HepG2 (cell line): ENCODE measurements at regions not wholly inside any gene's neighbourhood (a gene's known extent, or its start where the extent isn't known, plus 50 kb on each side); places are given as distances from the start of the nearest gene placed in this dataset.

Experiments
- ATAC-seq: fragments of 200-7000 bp; cut with Tn5 transposase; 3 replicates; pipeline ENCODE4 v1.9.1; 2020; ENCODE audit warnings: mild to moderate bottlenecking, moderate library complexity
- BruUV-seq: library from RNA; stranded (reverse); fragments of 400-500 nt; replicated peaks from 2 replicates; lab custom pipeline; 2021; lab: Mats Ljungman, UMichigan
- CTCF ChIA-PET: fragments of 300-600 bp; formaldehyde crosslinking; extraction: SDS; loops from one replicate; lab custom pipeline; 2021; ENCODE audit warnings: low total read pairs, inconsistent platforms, low intra/inter-chr PET ratio; lab: Yijun Ruan, JAX
- POLR2A ChIA-PET: fragments of 350-600 bp; sonication (Branson Sonifier 250); formaldehyde crosslinking; loops from one replicate; lab custom pipeline; 2020; ENCODE audit warnings: antibody characterized with exemption, inconsistent platforms; lab: Yijun Ruan, JAX
- DNase-seq: peaks from one replicate; pipeline ENCODE4 v3.0.0-alpha.2; 2015; ENCODE audit warnings: low spot score
- FAIRE-seq: peaks from 3 replicates; lab custom pipeline; 2011; peaks lifted over from hg19 to GRCh38; lab: Jason Lieb, UNC
- H2AFZ ChIP-seq: one replicate; pipeline ENCODE4 v1.6.1; 2011; ENCODE audit warnings: low read length, inconsistent platforms
- H3K27ac ChIP-seq: fragments of 300-600 bp; 3 replicates; pipeline ENCODE4 v1.8.0; 2011; ENCODE audit warnings: mixed run types, mild to moderate bottlenecking, mixed read lengths, low read length, inconsistent platforms; ENCODE audit not compliant: insufficient read depth; ENCODE audit errors: extremely low read length
- H3K27me3 ChIP-seq, 2 experiments: fragments of 200-600 bp in 1 of 2; 2 replicates in 1 of 2; 3 replicates in 1 of 2; pipeline versions ENCODE4 v1.6.0 to v1.8.0; 2011; ENCODE audit warnings: low read length in 2 of 2, mild to moderate bottlenecking in 2 of 2, moderate library complexity in 2 of 2, inconsistent platforms in 1 of 2; ENCODE audit not compliant: insufficient read depth in 2 of 2, control insufficient read depth in 1 of 2
- H3K36me3 ChIP-seq, 2 experiments: fragments of 200-600 bp in 1 of 2; replicated peaks in 1 of 2; 2 replicates in 1 of 2; 3 replicates in 1 of 2; pipeline versions ENCODE4 v1.5.1 to v1.8.0; 2011; ENCODE audit warnings: low read length in 2 of 2, inconsistent platforms in 1 of 2; ENCODE audit not compliant: insufficient read depth in 2 of 2, control insufficient read depth in 1 of 2
- H3K4me1 ChIP-seq: 2 replicates; pipeline ENCODE4 v1.5.1; 2012; ENCODE audit warnings: low read length, inconsistent platforms; ENCODE audit not compliant: insufficient read depth
- H3K4me2 ChIP-seq: 2 replicates; pipeline ENCODE4 v1.6.0; 2011; ENCODE audit warnings: low read depth, low read length, inconsistent platforms
- H3K4me3 ChIP-seq, 3 experiments: fragments of 200-600 bp in 1 of 3; sonication (generic), shearing (Covaris generic) in 1 of 3; replicated peaks in 1 of 3; 2 replicates each; pipeline ENCODE4 v1.5.1; 2011 to 2016; ENCODE audit warnings: low read length in 3 of 3, inconsistent platforms in 2 of 3, low read depth in 2 of 3, mild to moderate bottlenecking in 2 of 3, control low read depth in 1 of 3, mixed read lengths in 1 of 3; ENCODE audit not compliant: insufficient read depth in 1 of 3
- H3K79me2 ChIP-seq: one replicate; pipeline ENCODE4 v1.6.1; 2011; ENCODE audit warnings: low read length, inconsistent platforms; ENCODE audit not compliant: insufficient read depth
- H3K9ac ChIP-seq: 2 replicates; pipeline ENCODE4 v1.6.0; 2011; ENCODE audit warnings: mild to moderate bottlenecking, low read depth, low read length, inconsistent platforms; ENCODE audit not compliant: insufficient read depth
- H3K9me3 ChIP-seq: 2 replicates; pipeline ENCODE4 v1.5.1; 2012; ENCODE audit warnings: mild to moderate bottlenecking, low read length
- H4K20me1 ChIP-seq: 2 replicates; pipeline ENCODE4 v1.6.0; 2011; ENCODE audit warnings: inconsistent platforms, mild to moderate bottlenecking, low read length, moderate library complexity; ENCODE audit not compliant: insufficient read depth
- HNF4A ChIP-seq: sonication (generic); formaldehyde crosslinking; IDR thresholded peaks from 2 replicates; pipeline ENCODE4 v1.4.0; 2020; ENCODE audit warnings: missing genetic modification reagents
- MAFF ChIP-seq: IDR thresholded peaks from 2 replicates; pipeline ENCODE4 v1.6.1; 2011; ENCODE audit warnings: low read depth, low read length, improper control_type of control experiment
- MAFK ChIP-seq, 2 experiments: IDR thresholded peaks in 1 of 2; conservative IDR thresholded peaks in 1 of 2; 2 replicates each; pipeline ENCODE4 v1.6.1; 2011; ENCODE audit warnings: improper control_type of control experiment in 2 of 2, low read length in 2 of 2
- NAIF1 ChIP-seq: sonication (generic); formaldehyde crosslinking; IDR thresholded peaks from 2 replicates; pipeline ENCODE4 v1.5.0; 2020; ENCODE audit warnings: mild to moderate bottlenecking, missing genetic modification reagents, borderline replicate concordance
- RBM39 ChIP-seq: fragments of 200-400 bp; formaldehyde crosslinking; IDR thresholded peaks from one replicate; pipeline ENCODE4 v1.6.1; 2018; ENCODE audit warnings: antibody characterized with exemption, mild to moderate bottlenecking, low read depth, low read length; ENCODE audit not compliant: poor library complexity, severe bottlenecking
- ZSCAN30 ChIP-seq: sonication (generic); formaldehyde crosslinking; IDR thresholded peaks from 2 replicates; pipeline ENCODE4 v1.5.0; 2020; ENCODE audit warnings: mild to moderate bottlenecking, missing genetic modification reagents
- WGBS: methylation state at CpG from one replicate; pipeline ENCODE4 v1.1.6; 2017; ENCODE audit warnings: low lambda C conversion rate; 5-methylcytosine and 5-hydroxymethylcytosine counted together
- in situ Hi-C: cut with HindIII; loops from 2 replicates; pipeline ENCODE4 v1.10.0; 2017; ENCODE audit warnings: low pct_unique_long_range_greater_than_20kb; ENCODE audit not compliant: extremely low pct_ligation_motif_present
- intact Hi-C: fragments of 100-400 bp; cut with micrococcal nuclease; formaldehyde crosslinking; loops from one replicate; pipeline ENCODE4 v1.10.0; 2022; ENCODE audit not compliant: unreplicated experiment

GRCh38 chr16:64358291-64358690 is 763.6 kb downstream of the CDH11 start:
- FAIRE-seq, result no peak
- in situ Hi-C loops, result no loop called here

GRCh38 chr16:64356267-64356666 is 765.6 kb downstream of the CDH11 start:
- intact Hi-C loops (no loop called here), in situ Hi-C loops (no loop called here)
- 0% methylated on average over 1 of the region's 1 CpG for WGBS
- TF ChIP-seq MAFF (peak; percentile 85), NAIF1 (no peak), ZSCAN30 (CRISPR knock-in tag) (no peak), HNF4A (no peak), MAFK (conservative IDR thresholded peaks at IDR 0.05 in 1 of 2, IDR thresholded peaks at IDR 0.05 in 1 of 2; ENCODE audit: low read length in 2 of 2) (peak; percentile 77 to 86)
- POLR2A ChIA-PET, result no interaction called here
- no TSS peak for BruUV-seq
- CTCF ChIA-PET, result no interaction called here
- FAIRE-seq (no peak), DNase-seq (no peak), ATAC-seq (no peak)
- H3K4me2 ChIP-seq, result no peak overlapping the region
- H4K20me1 ChIP-seq, result no peaks in the 10 kb centered on the region
- H2AFZ ChIP-seq, result no peak overlapping the region
- peaks cover 29% of the 10 kb centered on the region for H3K9me3 ChIP-seq
- no peaks in the 10 kb centered on the region for H3K4me1 ChIP-seq
- H3K27me3 ChIP-seq, result no peaks in the 10 kb centered on the region
- H3K36me3 ChIP-seq, result no peaks in the 10 kb centered on the region
- H3K9ac ChIP-seq, result no peak overlapping the region
- H3K4me3 ChIP-seq, result no peak overlapping the region
- no peak overlapping the region for H3K27ac ChIP-seq
- H3K79me2 ChIP-seq, result no peaks in the 10 kb centered on the region

More at GRCh38 chr16:64358291-64358690, 763.6 kb downstream of the CDH11 start:
- no TSS peak for BruUV-seq
- POLR2A ChIA-PET, result no interaction called here
- Histone ChIP-seq H3K27me3 (no peaks in the 10 kb centered on the region), H3K79me2 (no peaks in the 10 kb centered on the region), H3K4me3 (no peak overlapping the region)
- no peak for DNase-seq
- TF ChIP-seq RBM39, result no peak
- TF ChIP-seq, all 625 proteins: peak for 0
- Histone ChIP-seq H4K20me1 (no peaks in the 10 kb centered on the region), H3K4me2 (no peak overlapping the region), H3K4me1 (no peaks in the 10 kb centered on the region), H3K9me3 (peaks cover 15% of the 10 kb centered on the region), H3K36me3 (no peaks in the 10 kb centered on the region), H3K27ac (no peak overlapping the region), H2AFZ (no peak overlapping the region), H3K9ac (no peak overlapping the region)
- 0% methylated on average over 1 of the region's 1 CpG for WGBS
- intact Hi-C loops, result no loop called here
- ATAC-seq, result no peak
- CTCF ChIA-PET, result no interaction called here
